ENCODE measurements at regions not wholly inside any gene's neighbourhood (a gene's known extent, or its start where the extent isn't known, plus 50 kb on each side); places are given as distances from the start of the nearest gene placed in this dataset.

- TF ChIP-seq, protein P1, sequence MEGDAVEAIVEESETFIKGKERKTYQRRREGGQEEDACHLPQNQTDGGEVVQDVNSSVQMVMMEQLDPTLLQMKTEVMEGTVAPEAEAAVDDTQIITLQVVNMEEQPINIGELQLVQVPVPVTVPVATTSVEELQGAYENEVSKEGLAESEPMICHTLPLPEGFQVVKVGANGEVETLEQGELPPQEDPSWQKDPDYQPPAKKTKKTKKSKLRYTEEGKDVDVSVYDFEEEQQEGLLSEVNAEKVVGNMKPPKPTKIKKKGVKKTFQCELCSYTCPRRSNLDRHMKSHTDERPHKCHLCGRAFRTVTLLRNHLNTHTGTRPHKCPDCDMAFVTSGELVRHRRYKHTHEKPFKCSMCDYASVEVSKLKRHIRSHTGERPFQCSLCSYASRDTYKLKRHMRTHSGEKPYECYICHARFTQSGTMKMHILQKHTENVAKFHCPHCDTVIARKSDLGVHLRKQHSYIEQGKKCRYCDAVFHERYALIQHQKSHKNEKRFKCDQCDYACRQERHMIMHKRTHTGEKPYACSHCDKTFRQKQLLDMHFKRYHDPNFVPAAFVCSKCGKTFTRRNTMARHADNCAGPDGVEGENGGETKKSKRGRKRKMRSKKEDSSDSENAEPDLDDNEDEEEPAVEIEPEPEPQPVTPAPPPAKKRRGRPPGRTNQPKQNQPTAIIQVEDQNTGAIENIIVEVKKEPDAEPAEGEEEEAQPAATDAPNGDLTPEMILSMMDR (IDR thresholded peaks at IDR 0.05) = no peak
- TF ChIP-seq POLR2AphosphoS5 (IDR thresholded peaks at IDR 0.05) (no peak), POLR2A (IDR thresholded peaks at IDR 0.05) (no peak), EP300 (IDR thresholded peaks at IDR 0.05) (no peak)
Measured at GRCh38 chr11:42265072-42265471, 805.6 kb upstream of the LRRC4C start.

Measured in suprapubic skin (tissue), 4 donors.